ENCODE measurements at regions not wholly inside any gene's neighbourhood (a gene's known extent, or its start where the extent isn't known, plus 50 kb on each side); places are given as distances from the start of the nearest gene placed in this dataset.
"Not testable (repeated sequence)": the region's sequence is repeated elsewhere in the genome, so short reads cannot be mapped to it uniquely, and the experiment has no call there.

DNA sequence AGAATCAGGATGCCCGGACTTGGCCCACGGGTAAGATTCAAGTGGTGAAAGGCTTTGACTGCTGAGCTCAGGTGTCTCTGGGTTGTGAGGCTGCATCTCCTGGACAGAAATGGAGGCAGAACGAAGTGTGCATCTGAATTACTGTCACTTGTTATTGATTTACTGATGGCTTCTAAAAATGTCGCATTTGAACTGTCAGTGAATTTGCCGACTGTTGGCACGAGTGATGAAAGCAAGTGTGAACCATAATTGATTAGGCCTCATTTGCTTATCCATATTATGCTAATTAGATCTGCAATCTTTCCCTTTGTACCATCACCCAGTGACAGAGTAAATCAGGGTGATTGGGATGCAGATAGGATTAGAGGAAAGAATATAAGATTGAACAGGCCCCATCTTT is 252.4 kb downstream of the NUF2 start:
- DNase-seq (ENCODE audit: low spot score) = no peak

DNA sequence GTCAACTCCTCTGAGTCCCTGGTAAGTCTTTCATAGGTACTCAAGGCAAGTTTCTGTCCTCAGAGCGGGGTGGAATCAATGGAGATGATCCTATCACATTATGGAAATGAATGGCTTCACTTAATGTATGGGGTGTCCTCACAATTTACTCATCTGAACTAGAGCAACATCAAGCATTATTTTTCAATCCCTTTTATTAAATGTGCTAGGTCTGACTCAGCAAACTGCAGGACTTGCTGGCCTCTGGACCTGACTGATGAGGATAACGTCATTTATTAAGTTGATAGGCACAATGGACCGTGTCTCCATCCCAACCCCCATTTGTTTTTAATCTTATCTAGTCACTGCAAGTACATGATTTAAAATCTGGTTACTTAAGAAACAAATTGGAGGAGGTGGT is 259.2 kb downstream of the NUF2 start:
- no peak for DNase-seq (ENCODE audit: low spot score)

DNA sequence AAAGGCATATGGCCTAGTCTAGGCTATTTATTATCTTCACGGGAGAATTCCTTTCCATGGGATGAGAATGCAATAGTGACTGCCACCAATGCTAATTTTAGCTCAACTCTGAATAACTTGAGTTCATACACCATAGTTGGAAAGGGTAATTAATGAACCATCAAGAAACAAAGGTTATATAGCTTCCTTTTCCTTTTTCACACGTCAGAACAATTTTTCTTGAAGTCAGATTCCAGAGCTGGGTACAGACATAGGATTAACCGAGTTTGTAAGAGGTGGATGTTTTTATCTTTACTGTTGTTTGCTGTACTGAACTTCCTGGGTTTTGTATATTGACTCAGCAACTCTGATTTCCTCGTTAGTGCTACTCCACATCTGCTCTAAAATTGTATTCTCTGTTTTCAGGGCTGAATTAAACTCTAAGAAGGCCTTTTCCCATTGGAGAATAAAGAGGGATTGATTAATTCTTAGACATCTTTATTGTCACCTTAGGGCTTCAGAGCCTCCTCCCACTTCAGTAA is 262.0 kb downstream of the NUF2 start:
- DNase-seq (ENCODE audit: low spot score) = no peak

DNA sequence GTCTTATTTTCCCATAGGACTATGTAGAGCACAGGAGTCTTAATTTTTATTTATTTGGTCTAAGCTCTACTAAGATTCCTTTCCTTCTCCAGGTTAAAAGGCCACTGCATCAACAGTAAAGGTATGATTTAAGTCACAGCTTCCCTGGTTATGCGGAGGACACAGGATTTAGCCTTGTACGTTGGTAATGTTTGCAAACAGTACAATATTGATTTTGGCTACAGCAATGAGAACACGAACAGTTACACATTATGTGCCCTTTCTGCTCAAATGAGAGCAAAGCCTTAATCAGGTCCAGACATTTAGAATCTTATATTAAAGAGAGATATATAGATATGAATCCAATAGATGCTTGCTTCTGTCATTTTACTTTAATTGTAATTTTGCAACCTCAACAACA is 264.0 kb downstream of the NUF2 start:
- no peak for DNase-seq (ENCODE audit: low spot score)

DNA sequence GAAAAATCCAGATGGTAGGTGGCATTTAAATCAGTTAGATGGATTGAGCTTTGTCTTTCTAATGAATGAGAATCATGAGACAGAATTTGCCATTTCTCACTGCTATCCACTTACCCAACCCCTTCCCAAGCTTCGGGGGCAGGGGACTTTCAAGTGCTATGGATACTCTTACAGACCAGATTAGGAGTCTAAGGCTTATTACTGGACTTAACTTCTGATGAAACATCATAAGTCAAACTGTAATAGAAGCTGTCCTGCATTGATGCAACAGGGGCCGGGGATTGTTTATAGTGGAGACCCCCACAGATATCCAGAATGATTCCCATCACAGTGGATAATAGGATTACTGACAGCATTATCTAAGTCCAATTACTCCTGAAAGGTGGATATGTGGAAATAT is 267.0 kb downstream of the NUF2 start:
- DNase-seq (ENCODE audit: low spot score) = no peak

DNA sequence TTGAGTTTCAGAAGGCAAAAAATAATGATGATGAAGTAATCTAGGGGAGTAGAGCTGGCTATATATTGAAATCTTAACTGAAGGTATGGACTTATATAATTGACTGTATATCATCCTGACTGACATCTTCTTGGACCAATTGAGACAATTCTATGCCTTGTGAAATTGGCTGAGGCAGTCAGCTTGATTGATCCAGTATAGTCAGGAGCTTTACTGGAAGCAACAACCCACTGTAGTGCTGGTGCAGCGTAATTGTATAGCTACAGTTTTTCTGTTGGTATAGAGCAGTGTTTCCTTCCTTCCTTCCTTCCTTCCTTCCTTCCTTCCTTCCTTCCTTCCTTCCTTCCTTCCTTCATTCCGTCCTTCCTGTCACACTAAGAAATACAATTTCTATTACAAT is 268.0 kb downstream of the NUF2 start:
- DNase-seq (ENCODE audit: low spot score) = no peak

DNA sequence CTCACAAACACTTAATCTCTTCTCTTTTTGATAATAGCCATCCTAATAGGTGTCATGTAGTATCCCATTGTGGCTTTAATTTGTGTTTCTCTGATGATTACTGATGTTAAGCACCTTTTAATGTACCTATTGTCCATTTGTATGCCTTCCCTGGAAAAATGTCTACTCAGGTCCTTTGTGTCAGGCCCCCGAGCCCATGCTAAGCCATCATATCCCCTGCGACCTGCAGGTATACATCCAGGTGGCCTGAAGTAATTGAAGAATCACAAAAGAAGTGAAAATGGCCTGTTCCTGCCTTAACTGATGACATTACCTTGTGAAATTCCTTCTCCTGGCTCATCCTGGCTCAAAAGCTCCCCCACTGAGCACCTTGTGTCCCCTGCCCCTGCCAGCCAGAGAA is 269.4 kb downstream of the NUF2 start:
- not testable (repeated sequence) for DNase-seq (ENCODE audit: low spot score)

DNA sequence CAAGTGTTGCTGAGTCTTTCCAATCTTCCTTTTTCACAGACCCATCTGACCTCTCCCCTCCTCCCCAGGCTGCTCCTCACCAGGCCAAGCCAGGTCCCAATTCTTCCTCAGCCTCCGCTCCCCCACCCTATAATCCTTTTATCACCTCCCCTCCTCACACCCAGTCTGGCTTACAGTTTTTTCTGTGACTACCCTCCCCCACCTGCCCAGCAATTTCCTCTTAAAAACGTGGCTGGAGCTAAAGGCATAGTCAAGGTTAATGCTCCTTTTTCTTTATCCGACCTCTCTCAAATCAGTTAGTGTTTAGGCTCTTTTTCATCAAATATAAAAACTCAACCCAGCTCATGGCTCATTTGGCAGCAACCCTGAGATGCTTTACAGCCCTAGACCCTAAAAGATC is 270.9 kb downstream of the NUF2 start:
- not testable (repeated sequence) for DNase-seq (ENCODE audit: low spot score)

DNA sequence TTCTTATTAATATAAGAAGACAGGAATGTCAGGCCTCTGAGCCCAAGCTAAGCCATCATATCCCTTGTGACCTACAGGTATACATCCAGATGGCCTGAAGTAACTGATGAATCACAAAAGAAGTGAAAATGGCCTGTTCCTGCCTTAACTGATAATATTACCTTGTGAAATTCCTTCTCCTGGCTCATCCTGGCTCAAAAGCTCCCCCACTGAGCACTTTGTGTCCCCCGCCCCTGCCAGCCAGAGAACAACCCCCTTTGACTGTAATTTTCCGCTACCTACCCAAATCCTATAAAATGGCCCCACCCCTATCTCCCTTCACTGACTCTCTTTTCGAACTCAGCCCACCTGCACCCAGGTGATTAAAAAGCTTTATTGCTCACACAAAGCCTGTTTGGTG is 274.4 kb downstream of the NUF2 start:
- DNase-seq (ENCODE audit: low spot score) = not testable (repeated sequence)

DNA sequence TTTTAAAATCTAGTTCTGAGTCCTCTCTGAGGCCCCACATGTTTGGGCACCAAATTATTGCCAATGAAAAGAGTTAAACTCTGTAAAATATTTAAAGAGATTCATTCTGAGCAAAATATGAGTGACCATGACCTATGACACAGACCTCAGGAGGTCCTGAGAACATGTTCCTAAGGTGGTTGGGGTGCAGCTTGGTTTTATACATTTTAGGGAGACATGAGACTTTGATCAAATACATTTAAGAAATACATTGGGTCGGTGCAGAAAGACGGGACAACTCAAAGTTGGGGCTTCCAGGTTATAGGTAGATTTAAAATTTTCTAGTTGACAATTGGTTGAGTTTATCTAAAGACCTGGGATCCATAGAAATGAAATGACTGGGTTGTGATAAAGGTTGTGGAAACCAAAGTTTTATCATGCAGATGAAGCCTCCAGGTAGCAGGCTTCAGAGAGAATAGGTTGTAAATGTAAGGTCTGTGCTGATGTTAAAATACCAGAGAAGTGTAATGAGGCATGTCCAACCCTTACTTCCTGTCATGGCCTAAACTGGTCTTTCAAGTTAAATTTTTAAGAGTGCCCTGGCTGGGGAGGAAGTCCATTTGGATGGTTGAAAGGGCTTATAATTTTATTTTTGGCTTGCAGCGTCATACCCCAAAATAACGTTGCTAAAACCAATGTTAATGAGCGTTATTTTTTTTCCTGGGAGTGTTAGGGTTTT is 274.9 kb downstream of the NUF2 start:
- no peak for DNase-seq (ENCODE audit: low spot score)

DNA sequence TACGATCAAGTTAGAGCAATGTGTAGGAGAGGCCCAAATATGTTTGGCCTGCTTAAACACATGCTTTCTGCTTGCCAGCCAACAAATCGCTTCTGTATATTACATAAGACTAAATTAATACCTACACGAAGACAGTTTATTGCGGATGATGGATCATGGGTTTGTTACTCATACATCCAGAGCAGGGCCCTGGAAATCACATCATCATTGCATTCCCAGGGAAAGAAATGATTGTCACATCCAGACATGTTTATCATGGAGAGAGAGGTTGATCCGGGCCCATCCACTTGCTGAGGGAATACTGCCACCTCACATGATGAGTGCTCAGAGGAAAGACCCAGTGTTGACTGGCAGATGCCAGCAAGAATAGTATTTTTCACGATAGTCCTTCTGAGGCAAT is 282.6 kb downstream of the NUF2 start:
- DNase-seq (ENCODE audit: low spot score) = no peak

DNA sequence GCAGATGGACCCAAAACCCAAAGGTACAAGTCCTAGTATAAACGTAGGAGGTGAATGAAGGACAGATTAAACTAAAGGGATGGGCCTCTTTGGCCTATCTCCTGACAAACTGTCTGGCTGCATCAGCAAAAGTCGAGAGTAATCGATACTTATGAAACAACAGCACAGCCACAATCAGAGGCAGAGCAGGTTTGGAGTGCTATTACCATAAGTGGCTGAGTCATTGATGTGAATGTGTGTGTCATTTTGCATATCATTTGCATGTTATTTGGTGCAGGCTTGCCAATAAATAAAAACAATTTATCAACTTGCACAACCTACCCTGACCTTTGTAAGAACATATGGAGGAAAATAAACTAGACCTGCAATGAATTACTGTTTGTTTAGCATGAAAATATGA is 283.1 kb downstream of the NUF2 start:
- no peak for DNase-seq (ENCODE audit: low spot score)

DNA sequence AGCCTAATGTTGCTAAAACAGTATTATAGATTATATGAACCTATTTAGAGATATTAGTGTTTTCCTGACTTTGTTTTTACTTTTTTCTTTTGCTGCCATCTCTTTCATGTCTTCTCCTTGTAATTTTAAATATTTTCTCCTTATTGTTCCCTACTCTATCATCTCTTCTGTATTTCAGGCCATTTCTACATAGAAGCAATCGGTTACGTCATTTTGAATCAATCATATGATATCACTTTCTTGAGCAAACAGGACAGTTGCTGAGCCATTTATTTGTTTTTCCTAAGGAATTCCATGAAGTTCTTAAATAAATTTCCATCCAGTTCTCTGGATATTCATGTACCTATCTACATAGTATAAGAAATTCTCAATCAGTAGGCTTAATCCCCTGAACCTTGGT is 287.2 kb downstream of the NUF2 start:
- no peak for DNase-seq (ENCODE audit: low spot score)

DNA sequence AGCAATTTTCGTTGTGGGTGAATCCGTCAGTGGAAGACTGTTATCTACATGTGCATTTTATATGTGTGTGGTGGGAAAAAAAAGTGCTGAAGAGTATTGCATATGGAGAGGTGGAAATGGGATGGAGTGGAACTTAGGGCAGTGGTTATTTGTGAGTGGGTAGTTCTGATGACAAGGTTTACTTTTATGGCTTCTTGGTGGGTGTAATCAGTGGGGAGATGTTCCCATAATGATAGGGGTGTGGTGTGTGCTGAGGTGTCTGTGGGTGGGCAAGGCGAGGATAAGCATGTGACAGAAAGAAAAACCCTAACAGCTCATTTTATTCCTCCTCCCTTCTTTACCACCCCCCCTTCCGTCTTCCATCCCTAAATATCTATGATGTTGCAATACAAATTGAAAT is 288.1 kb downstream of the NUF2 start:
- DNase-seq (ENCODE audit: low spot score) = no peak

DNA sequence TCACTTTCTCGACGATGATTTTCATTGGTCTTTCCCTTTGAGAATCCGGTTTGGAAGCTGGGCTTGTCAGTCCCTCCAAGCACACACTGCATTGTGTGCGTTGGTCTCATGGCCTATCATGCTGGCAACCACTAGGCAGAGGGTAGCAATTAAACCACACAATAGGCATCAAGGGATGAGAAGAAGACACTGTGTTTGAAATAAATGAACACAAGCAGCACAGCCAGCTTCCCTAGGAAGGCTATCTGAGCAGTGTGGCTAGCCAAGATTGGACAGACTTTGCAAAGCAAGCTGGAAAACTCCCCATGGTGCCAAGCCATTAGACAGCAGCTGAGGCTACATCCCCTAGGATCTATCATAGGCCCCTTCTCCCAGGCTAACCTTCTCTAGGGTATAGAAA is 288.7 kb downstream of the NUF2 start:
- DNase-seq (ENCODE audit: low spot score) = no peak

DNA sequence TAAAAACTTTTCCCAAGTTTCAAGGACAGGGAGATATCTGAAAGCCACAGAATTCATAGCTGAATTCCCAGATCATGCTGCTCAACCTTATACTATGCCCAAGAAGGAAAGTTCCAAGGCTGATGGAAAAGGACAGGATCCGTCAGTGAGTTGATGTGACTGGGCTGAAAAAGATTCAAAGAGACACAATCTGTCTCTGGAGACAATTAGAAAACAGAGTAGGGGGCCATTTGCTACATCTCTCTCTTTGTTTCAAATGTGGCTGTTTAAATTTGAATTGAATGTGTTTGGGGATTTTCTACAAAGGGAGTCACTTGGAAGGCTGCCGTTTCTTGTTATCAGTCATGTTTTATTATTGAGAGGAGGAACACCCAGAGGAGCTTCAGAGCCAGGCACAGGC is 292.6 kb downstream of the NUF2 start:
- no peak for DNase-seq (ENCODE audit: low spot score)

DNA sequence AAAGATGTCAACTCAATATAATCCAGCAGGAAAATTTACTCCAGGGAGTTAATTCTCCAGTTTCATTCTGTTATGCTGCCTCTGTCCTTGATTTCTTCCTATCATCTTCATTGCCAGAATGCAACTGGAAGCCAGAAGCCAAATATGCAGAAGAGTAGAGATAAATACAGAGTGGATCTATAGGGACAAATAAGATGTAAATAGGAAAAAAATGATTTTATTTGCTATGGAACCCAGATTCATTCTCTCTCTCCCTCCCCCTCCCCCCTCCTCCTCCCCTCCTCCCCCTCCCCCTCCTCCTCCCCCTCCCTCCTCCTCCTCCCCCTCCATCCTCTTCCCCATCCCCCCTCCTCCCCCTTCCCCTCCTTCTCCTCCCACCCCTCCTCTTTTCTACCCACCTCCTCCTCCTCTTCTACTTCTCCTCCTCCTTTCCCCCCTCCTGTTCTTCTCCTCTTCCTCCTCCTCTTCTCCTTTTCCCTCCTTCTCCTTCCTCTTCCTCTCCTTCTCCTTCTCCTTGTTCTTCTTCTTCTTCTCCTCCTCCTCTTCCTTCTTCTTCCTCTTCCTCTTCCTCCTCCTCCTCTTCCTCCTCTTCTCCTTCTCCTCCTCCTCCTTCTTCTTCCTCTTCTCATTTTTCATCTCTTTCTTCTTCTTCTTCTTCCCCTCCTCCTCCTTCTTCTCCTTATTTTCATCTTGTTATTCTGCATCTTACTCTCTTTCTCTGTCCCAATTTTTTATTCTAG is 306.4 kb downstream of the NUF2 start:
- DNase-seq (ENCODE audit: low spot score) = no peak

DNA sequence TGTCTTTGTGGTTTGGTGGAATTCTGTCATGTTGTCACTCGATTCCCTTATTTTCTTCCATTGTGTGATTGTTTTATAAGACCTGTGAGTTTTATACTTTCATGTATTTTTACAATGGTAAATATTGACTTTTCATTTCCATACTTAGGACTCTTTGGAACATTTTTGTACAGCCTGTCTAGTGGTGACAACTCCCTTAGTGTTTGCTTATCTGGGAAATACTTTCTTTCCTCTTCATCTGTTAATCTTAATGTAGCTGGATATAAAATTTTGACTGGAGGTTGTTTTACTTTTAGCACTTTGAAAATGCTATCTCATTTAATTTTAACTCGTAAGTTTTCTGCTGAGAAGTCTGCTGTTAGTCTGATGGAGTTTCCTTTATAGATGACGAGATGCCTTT is 310.5 kb downstream of the NUF2 start:
- no peak for DNase-seq (ENCODE audit: low spot score)

DNA sequence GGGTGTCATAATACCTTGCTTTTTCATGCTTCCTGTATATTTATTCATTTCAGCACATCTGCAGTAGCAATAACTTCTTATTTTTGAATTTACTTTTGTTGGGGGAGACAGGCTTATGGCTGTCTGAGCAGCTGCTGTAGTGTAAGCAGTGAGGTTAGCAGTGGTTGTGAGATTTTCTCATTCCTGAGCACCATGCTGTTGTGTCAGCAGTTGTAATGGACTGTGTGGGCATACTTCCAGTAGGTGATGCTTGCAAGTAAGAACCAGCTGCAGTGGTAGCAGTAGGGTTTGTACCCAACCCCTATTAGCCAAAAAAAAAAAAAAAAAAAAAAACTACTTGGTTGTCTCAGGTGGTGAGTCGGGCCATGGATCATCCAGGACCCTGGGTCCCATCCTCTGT is 311.6 kb downstream of the NUF2 start:
- no peak for DNase-seq (ENCODE audit: low spot score)

DNA sequence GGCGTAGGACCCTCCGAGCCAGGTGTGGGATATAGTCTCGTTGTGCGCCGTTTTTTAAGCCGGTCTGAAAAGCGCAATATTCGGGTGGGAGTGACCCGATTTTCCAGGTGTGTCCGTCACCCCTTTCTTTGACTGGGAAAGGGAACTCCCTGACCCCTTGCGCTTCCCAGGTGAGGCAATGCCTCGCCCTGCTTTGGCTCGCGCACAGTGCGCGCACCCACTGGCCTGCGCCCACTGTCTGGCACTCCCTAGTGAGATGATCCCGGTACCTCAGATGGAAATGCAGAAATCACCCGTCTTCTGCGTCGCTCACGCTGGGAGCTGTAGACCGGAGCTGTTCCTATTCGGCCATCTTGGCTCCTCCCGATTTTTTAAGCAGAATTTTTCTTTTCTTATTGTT is 323.9 kb downstream of the NUF2 start:
- DNase-seq (ENCODE audit: low spot score) = peak; percentile 4

DNA sequence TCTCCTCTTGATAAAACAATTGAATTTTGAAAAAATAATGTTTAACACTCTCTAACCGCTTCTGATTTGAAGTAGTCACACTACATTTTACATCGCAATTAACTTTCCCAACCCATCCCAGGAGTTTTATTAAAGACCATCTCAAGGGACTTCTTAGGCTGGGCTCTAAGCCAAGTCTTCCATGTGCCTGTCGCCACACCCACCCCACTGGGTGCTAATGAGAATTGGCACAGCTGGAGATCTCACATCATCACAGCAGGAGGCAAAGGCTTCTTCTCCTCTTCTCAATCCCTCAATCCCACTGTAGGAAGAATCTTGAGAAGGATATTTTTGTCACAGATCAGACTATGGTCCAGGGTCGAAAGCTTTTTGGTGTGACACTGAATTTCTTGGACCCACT is 328.9 kb downstream of the NUF2 start:
- DNase-seq (ENCODE audit: low spot score) = no peak

DNA sequence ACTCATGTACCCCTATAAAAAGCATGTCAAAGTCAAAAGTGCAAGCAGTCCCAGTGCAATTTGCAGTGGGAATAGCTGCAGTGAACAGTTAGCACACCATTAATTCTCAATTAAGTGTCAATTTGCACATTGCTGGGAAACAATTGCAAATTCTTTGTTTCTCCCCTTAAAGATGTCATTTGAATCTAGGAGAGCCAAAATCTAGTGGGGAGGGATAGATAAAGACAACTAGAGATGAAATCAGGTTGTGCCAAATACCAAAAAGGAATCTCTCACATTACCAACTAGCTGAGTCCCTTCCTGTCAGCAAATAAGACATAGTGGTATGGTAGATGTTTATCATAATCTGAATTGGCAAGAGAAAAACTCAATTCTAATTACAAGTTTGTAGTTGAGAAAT is 330.7 kb downstream of the NUF2 start:
- DNase-seq (ENCODE audit: low spot score) = no peak

DNA sequence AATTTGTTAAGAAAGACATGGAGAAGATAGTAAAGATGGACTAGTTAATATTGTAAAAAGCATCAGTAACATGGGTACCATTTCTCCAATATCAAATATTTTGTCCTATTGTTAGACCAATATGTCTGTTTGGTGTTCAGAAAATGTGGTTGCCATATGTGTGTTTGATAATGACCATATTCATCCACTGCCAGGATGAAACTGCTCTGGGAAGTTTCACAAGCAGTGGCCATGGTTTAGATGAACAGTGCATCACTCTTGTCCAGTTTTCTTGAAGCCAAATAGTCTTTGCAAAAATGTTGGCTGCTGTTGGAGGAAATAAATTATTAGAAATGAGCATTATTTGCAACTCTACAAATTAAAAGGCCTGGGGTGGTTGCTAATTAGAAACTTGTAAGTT is 333.8 kb downstream of the NUF2 start:
- DNase-seq (ENCODE audit: low spot score) = no peak

All from SW480 (cell line).